ENCODE measurements at regions not wholly inside any gene's neighbourhood (a gene's known extent, or its start where the extent isn't known, plus 50 kb on each side); places are given as distances from the start of the nearest gene placed in this dataset.

DNA sequence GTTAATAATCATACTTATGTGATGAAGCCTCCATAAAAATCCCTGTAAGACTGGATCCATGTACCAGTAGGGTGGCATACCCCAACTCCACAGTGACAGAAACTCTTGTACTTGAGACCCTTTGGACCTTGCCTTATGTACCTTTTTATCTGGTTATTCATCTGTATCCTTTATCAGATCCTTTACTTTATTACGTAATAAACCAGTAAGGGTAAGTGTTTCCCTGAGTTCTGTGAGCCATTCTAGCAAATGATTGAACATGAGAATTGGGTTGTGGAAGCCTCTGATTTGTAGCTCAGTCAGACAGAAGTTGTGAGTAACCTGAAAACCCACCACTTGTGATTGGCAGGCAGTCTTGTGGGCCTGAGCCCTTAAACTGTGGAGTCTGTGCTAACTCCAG is 229.7 kb downstream of the FOXA2 start:
- no peak for TF ChIP-seq EZH2 (IDR thresholded peaks at IDR 0.05; ENCODE audit: low read length, unreplicated experiment)
- TF ChIP-seq, protein P1, sequence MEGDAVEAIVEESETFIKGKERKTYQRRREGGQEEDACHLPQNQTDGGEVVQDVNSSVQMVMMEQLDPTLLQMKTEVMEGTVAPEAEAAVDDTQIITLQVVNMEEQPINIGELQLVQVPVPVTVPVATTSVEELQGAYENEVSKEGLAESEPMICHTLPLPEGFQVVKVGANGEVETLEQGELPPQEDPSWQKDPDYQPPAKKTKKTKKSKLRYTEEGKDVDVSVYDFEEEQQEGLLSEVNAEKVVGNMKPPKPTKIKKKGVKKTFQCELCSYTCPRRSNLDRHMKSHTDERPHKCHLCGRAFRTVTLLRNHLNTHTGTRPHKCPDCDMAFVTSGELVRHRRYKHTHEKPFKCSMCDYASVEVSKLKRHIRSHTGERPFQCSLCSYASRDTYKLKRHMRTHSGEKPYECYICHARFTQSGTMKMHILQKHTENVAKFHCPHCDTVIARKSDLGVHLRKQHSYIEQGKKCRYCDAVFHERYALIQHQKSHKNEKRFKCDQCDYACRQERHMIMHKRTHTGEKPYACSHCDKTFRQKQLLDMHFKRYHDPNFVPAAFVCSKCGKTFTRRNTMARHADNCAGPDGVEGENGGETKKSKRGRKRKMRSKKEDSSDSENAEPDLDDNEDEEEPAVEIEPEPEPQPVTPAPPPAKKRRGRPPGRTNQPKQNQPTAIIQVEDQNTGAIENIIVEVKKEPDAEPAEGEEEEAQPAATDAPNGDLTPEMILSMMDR (conservative IDR thresholded peaks at IDR 0.05; ENCODE audit: low read depth, low read length), result no peak
- TF ChIP-seq EZH2phosphoT487 (IDR thresholded peaks at IDR 0.05; ENCODE audit: borderline replicate concordance, low read length), result no peak

Data from PC-3 (cell line).